CD14-positive monocyte (primary cell): ENCODE measurements at regions not wholly inside any gene's neighbourhood (a gene's known extent, or its start where the extent isn't known, plus 50 kb on each side); places are given as distances from the start of the nearest gene placed in this dataset.

Experiments used
- DNase-seq, 3 donors: peaks; one replicate each; pipeline ENCODE4 v3.0.0-alpha.2; 2011 to 2022
- H2AFZ ChIP-seq: 2 replicates; pipeline ENCODE4 v1.6.0; 2012; ENCODE audit warnings: mild to moderate bottlenecking, low read depth, low read length, inconsistent platforms; ENCODE audit not compliant: insufficient read depth, poor library complexity, severe bottlenecking
- H3K27ac ChIP-seq, 2 donors: 1 replicate in 1 of 2; 2 replicates in 1 of 2; pipeline ENCODE4 v1.5.1; 2012 to 2013; ENCODE audit warnings: low read length in 2 of 2, control low read depth in 1 of 2, inconsistent platforms in 1 of 2, low read depth in 1 of 2, mild to moderate bottlenecking in 1 of 2
- H3K27me3 ChIP-seq, 2 donors: one replicate each; pipeline versions ENCODE4 v1.6.0 to v1.6.1; 2011 to 2013; ENCODE audit warnings: low read length in 2 of 2; ENCODE audit not compliant: control insufficient read depth in 2 of 2, insufficient read depth in 2 of 2
- H3K36me3 ChIP-seq, 2 donors: replicated peaks in 1 of 2; 1 replicate in 1 of 2; 2 replicates in 1 of 2; pipeline versions ENCODE4 v1.5.1 to v1.6.1; 2012 to 2013; ENCODE audit warnings: low read length in 2 of 2, control low read depth in 1 of 2, inconsistent platforms in 1 of 2, mild to moderate bottlenecking in 1 of 2; ENCODE audit not compliant: insufficient read depth in 2 of 2, control insufficient read depth in 1 of 2
- H3K4me1 ChIP-seq, 2 donors: 1 replicate in 1 of 2; 2 replicates in 1 of 2; pipeline versions ENCODE4 v1.5.1 to v1.6.1; 2012 to 2013; ENCODE audit warnings: low read length in 2 of 2, control low read depth in 1 of 2, inconsistent platforms in 1 of 2, mild to moderate bottlenecking in 1 of 2, moderate library complexity in 1 of 2; ENCODE audit not compliant: insufficient read depth in 2 of 2, control insufficient read depth in 1 of 2
- H3K4me2 ChIP-seq: replicated peaks from 2 replicates; pipeline ENCODE3; 2012; ENCODE audit warnings: low read length, moderate library complexity, mild to moderate bottlenecking; ENCODE audit not compliant: poor library complexity, severe bottlenecking; ENCODE audit errors: extremely low read depth
- H3K4me3 ChIP-seq, 3 experiments: fragments of 200-600 bp in 1 of 3; sonication (generic) in 1 of 3; replicated peaks in 1 of 3; 1 replicate in 2 of 3; 2 replicates in 1 of 3; pipeline ENCODE4 v1.5.1; 2011 to 2013; ENCODE audit warnings: low read length in 3 of 3, mild to moderate bottlenecking in 3 of 3, control low read depth in 2 of 3, low read depth in 2 of 3, inconsistent platforms in 1 of 3, moderate library complexity in 1 of 3
- H3K79me2 ChIP-seq: 2 replicates; pipeline ENCODE4 v1.6.0; 2012; ENCODE audit warnings: mild to moderate bottlenecking, control low read depth, inconsistent platforms, low read length, moderate library complexity; ENCODE audit not compliant: insufficient read depth
- H3K9ac ChIP-seq: 2 replicates; pipeline ENCODE4 v1.6.0; 2017; ENCODE audit warnings: low read length, mild to moderate bottlenecking; ENCODE audit not compliant: insufficient read depth, poor library complexity, severe bottlenecking
- H3K9me3 ChIP-seq, 2 donors: replicated peaks in 1 of 2; 1 replicate in 1 of 2; 2 replicates in 1 of 2; pipeline versions ENCODE4 v1.5.1 to v1.6.1; 2012 to 2013; ENCODE audit warnings: low read length in 2 of 2, control low read depth in 1 of 2; ENCODE audit not compliant: control insufficient read depth in 1 of 2, insufficient read depth in 1 of 2
- H4K20me1 ChIP-seq: 2 replicates; pipeline ENCODE4 v1.6.0; 2012; ENCODE audit warnings: mild to moderate bottlenecking, low read length, control low read depth, moderate library complexity; ENCODE audit not compliant: insufficient read depth
- H3K27ac Mint-ChIP-seq, 7 donors: one replicate each; pipeline ENCODE4 v1.8.0; 2020; ENCODE audit warnings: mild to moderate bottlenecking in 7 of 7, mixed read lengths in 7 of 7, moderate library complexity in 6 of 7, inconsistent platforms in 2 of 7
- H3K27me3 Mint-ChIP-seq, 3 donors: one replicate each; pipeline ENCODE4 v1.8.0; 2021 to 2022; ENCODE audit warnings: low read depth in 3 of 3, mild to moderate bottlenecking in 3 of 3, mixed read lengths in 3 of 3, moderate library complexity in 3 of 3, inconsistent platforms in 1 of 3
- H3K36me3 Mint-ChIP-seq, 2 donors: one replicate each; pipeline ENCODE4 v1.8.0; 2020; ENCODE audit warnings: mixed read lengths in 2 of 2, inconsistent platforms in 1 of 2, mild to moderate bottlenecking in 1 of 2
- H3K4me1 Mint-ChIP-seq: one replicate; pipeline ENCODE4 v1.8.0; 2020; ENCODE audit warnings: mild to moderate bottlenecking, mixed read lengths
- H3K4me3 Mint-ChIP-seq, 2 donors: one replicate each; pipeline ENCODE4 v1.8.0; 2020; ENCODE audit warnings: mild to moderate bottlenecking in 2 of 2, mixed read lengths in 2 of 2, moderate library complexity in 1 of 2
- H3K9me3 Mint-ChIP-seq, 7 donors: one replicate each; pipeline ENCODE4 v1.8.0; 2020 to 2022; ENCODE audit warnings: mixed read lengths in 7 of 7, mild to moderate bottlenecking in 6 of 7, moderate library complexity in 6 of 7, inconsistent platforms in 2 of 7
- CTCF ChIP-seq: fragments of 200-600 bp; IDR thresholded peaks from one replicate; pipeline ENCODE4 v1.8.0; 2022; ENCODE audit warnings: antibody characterized with exemption, mild to moderate bottlenecking
- WGBS: methylation state at CpG from one replicate; pipeline ENCODE4 v1.1.5; 2013; ENCODE audit warnings: missing lambda C conversion rate; ENCODE audit not compliant: insufficient coverage; 5-methylcytosine and 5-hydroxymethylcytosine counted together
- intact Hi-C, 2 donors: fragments of 100-400 bp; cut with micrococcal nuclease; formaldehyde crosslinking; loops; one replicate each; pipeline versions ENCODE4 v1.15.0 to v1.15.1; 2023

GRCh38 chr9:129491487-129491855 is 129.4 kb downstream of the C9orf50 start:
- peaks cover 69% of the 10 kb centered on the region for H3K4me1 Mint-ChIP-seq
- intact Hi-C loops = loop anchor here in 1 of 2 donors (2.0 to 10.0 kb wide), 2 partner anchors 113 to 147 kb away; no protein-coding TSS in a partner anchor
- no peaks in the 10 kb centered on the region for H3K9me3 Mint-ChIP-seq
- H3K27ac Mint-ChIP-seq = peak overlapping the region in 6 of 7 donors; percentile 89 to 100 (median 96)
- peaks cover 31 to 40% of the 10 kb centered on the region in 2 donors for H3K36me3 Mint-ChIP-seq
- peaks cover 64 to 72% of the 10 kb centered on the region in 2 donors for H3K4me1 ChIP-seq
- peak overlapping the region; percentile 39 for H2AFZ ChIP-seq
- peaks cover 11 to 26% of the 10 kb centered on the region in 2 donors for H3K36me3 ChIP-seq
- no peaks in the 10 kb centered on the region for H3K9me3 ChIP-seq
- peak overlapping the region; percentile 95 for H3K4me2 ChIP-seq
- no peaks in the 10 kb centered on the region for H3K27me3 ChIP-seq
- H3K79me2 ChIP-seq = peaks cover 36% of the 10 kb centered on the region
- H3K4me3 ChIP-seq = peak overlapping the region in 2 of 3 experiments; percentile 20 to 73
- peak overlapping the region; percentile 92 to 95 for H3K4me3 Mint-ChIP-seq
- H3K9ac ChIP-seq = peak overlapping the region; percentile 82
- DNase-seq = peak; percentile 42 to 78 (median 62)
- H4K20me1 ChIP-seq = peaks cover 3% of the 10 kb centered on the region
- H3K27me3 Mint-ChIP-seq = peaks cover 0 to 11% (median 7%) of the 10 kb centered on the region in 3 donors
- WGBS = 67% methylated on average over 3 of the region's 8 CpGs
- TF ChIP-seq CTCF = no peak
- H3K27ac ChIP-seq = peak overlapping the region; percentile 88 to 96

- peaks cover 71% of the 10 kb centered on the region for H3K4me1 Mint-ChIP-seq
- H3K4me2 ChIP-seq = peak overlapping the region; percentile 95
- H3K27me3 ChIP-seq = no peaks in the 10 kb centered on the region
- peak overlapping the region; percentile 88 to 96 for H3K27ac ChIP-seq
- peak overlapping the region; percentile 92 to 95 for H3K4me3 Mint-ChIP-seq
- peaks cover 58 to 66% of the 10 kb centered on the region in 2 donors for H3K4me1 ChIP-seq
- peak in 1 of 3 donors; percentile 20 for DNase-seq
- peaks cover 11 to 26% of the 10 kb centered on the region in 2 donors for H3K36me3 ChIP-seq
- WGBS = 85% methylated on average over 5 of the region's 11 CpGs
- H3K9ac ChIP-seq = peak overlapping the region; percentile 82
- H3K27me3 Mint-ChIP-seq = peaks cover 0 to 11% (median 7%) of the 10 kb centered on the region in 3 donors
- peak overlapping the region in 2 of 3 experiments; percentile 47 to 73 for H3K4me3 ChIP-seq
- TF ChIP-seq CTCF = no peak
- peak overlapping the region; percentile 39 for H2AFZ ChIP-seq
- H3K27ac Mint-ChIP-seq = peak overlapping the region; percentile 26 to 100 (median 94)
- H4K20me1 ChIP-seq = peaks cover 3% of the 10 kb centered on the region
- H3K9me3 ChIP-seq = no peaks in the 10 kb centered on the region
- peaks cover 33% of the 10 kb centered on the region for H3K79me2 ChIP-seq
- H3K36me3 Mint-ChIP-seq = peaks cover 31 to 40% of the 10 kb centered on the region in 2 donors
- intact Hi-C loops = loop anchor here in 1 of 2 donors (2.0 to 10.0 kb wide), 2 partner anchors 114 to 146 kb away; no protein-coding TSS in a partner anchor
- no peaks in the 10 kb centered on the region for H3K9me3 Mint-ChIP-seq
Observed at GRCh38 chr9:129490583-129491486, 130.1 kb downstream of the C9orf50 start.
